GM13976 (cell line): ENCODE measurements at regions not wholly inside any gene's neighbourhood (a gene's known extent, or its start where the extent isn't known, plus 50 kb on each side); places are given as distances from the start of the nearest gene placed in this dataset.

Experiments used
- DNase-seq: peaks from one replicate; pipeline ENCODE4 v3.0.0; 2012; ENCODE audit warnings: low spot score
- in situ Hi-C: fragments of 300-500 bp; cut with MboI; formaldehyde crosslinking; loops from one replicate; pipeline ENCODE4 v1.12.0; 2022; ENCODE audit warnings: low sequenced_read_pairs, mixed read lengths, inconsistent platforms; ENCODE audit not compliant: unreplicated experiment
- TF ChIP-seq, protein P1 (sequence below): IDR thresholded peaks from 2 replicates; pipeline ENCODE4 v1.5.1; 2012; ENCODE audit warnings: borderline replicate concordance, mild to moderate bottlenecking; ENCODE audit not compliant: insufficient read depth; ENCODE audit errors: extremely low read depth, missing control alignments, control extremely low read depth

DNA sequence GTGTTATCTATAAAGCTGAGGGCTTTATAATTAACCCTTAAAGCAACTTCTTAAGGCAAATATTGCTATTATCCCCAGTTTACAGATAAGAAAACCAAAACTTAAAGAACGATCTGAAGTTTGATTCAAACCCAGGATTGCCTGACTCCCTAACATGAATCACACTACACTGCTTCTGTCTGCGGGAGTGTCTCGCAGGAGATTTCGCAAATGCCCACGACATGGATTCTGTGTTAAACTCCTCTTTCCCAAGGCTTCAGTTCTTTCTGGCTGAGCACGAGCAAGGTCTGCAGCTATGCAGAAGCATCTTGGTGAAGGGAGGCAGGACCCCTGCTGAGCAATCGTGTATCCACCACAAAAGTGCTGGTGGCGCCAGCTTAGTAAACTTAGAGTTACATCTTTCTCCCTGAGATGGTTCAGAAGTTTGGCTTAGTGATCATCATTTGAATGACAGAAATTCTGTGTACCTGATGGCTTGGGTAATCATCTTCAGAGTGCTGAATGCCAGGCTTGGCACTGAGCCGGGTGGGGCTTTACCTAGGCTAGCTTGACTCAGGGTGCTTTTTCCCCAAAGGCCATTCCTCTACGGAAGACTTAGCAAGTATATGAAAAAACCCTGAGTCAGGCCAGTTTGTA is 81.4 kb upstream of the PIK3R1 start:
- in situ Hi-C loops: no loop called here
- TF ChIP-seq, protein P1, sequence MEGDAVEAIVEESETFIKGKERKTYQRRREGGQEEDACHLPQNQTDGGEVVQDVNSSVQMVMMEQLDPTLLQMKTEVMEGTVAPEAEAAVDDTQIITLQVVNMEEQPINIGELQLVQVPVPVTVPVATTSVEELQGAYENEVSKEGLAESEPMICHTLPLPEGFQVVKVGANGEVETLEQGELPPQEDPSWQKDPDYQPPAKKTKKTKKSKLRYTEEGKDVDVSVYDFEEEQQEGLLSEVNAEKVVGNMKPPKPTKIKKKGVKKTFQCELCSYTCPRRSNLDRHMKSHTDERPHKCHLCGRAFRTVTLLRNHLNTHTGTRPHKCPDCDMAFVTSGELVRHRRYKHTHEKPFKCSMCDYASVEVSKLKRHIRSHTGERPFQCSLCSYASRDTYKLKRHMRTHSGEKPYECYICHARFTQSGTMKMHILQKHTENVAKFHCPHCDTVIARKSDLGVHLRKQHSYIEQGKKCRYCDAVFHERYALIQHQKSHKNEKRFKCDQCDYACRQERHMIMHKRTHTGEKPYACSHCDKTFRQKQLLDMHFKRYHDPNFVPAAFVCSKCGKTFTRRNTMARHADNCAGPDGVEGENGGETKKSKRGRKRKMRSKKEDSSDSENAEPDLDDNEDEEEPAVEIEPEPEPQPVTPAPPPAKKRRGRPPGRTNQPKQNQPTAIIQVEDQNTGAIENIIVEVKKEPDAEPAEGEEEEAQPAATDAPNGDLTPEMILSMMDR: no peak
- no peak for DNase-seq

DNA sequence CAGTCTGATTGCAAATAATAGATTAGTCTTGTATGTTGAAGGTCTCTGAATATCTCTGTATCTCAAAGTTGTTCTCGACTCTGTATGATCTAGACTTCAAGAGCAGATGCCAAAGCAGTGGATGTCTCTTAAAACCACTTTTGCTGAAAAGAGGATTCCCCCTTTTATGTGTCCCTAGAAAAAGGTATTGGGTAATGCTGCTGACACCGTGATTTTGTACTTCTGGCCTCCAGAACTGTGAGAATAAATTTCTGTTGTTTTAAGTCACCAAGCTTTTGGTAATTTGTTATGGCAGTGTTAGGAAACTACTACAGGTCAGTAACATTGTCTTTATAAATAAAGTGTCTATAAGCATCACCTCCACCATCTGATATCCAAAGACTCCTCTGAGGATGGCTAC is 85.3 kb upstream of the PIK3R1 start:
- no peak for DNase-seq
- in situ Hi-C loops: no loop called here
- TF ChIP-seq, protein P1: no peak

DNA sequence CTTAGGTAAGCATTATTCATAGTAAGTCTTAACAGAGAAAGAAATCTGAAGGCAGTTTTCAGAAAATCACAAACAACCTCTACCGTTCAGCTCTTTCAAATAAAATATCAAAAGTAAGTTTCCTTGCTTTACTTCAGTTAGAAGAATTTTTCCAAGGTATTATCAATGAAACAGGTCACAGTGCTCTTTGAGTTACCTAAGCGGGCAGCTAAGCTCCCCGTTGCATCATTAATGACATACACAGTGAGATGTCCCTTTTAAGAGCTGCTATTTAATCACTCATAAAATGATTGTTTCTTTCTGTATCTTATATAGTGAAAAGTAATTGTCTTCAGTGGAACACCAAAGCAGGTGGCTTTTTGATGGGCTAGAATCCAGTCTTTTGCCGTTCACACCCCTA is 86.2 kb upstream of the PIK3R1 start:
- TF ChIP-seq, protein P1: no peak
- in situ Hi-C loops: no loop called here
- no peak for DNase-seq

DNA sequence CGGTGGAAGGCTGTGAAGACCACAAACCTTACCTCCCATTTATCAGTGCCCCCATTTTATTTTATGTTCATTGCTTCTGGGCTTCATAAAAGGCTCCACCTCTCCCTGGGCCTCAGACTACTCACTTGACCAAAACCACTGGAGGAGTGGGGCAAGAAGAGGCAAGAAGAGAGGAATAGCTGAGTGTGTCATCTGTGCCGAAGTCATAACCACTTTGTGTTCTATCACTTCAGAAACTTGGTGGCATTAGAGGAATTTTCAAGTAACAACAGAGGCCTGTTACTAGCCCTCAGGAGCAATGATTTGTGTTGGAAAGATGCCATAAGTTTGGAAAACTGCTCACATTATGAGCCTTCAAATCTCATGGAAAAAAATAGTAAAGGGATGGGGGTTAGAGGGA is 88.7 kb upstream of the PIK3R1 start:
- in situ Hi-C loops: no loop called here
- TF ChIP-seq, protein P1: no peak
- no peak for DNase-seq

DNA sequence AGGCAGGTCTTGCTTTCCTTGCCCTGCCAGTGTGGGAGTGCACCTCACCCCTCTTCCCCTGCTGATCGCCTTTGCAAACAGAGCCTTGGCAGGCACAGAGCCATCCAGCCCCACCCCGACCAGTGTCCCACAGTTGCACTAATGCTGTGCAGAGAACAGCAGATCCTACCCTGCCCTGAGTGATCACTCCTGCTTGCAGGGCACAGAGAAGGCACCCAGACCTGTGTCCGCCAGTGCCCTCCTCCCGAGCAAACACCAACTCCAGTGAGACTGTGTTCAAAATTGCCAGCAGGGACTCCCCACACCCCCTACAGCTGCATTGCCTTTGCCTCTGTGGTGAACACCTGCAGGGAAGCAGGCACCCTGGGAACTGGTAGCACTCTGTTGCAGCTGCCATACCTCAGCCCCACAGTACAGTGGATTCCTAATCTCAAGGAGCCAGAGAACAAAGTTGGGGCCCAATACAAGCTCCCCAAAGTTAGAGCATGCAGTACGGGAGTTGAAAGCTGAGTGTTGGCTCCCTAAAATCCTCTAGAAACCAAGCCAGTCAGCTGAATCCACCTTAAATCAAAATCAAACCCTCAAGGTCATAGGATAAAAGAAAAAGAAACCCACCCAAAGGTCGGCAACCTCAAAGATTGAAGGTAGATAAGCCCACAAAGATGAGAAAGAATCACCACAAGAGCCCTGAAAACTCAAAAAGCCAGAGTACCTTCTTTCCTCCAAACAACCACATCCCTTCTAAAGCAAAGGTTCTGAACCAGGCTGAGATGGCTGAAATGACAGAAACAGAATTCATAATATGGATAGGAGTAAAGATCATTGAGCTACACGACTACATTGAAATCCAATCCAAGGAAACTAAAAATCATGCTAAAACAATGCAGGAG is 92.9 kb upstream of the PIK3R1 start:
- in situ Hi-C loops: no loop called here
- DNase-seq: no peak
- TF ChIP-seq, protein P1: no peak

DNA sequence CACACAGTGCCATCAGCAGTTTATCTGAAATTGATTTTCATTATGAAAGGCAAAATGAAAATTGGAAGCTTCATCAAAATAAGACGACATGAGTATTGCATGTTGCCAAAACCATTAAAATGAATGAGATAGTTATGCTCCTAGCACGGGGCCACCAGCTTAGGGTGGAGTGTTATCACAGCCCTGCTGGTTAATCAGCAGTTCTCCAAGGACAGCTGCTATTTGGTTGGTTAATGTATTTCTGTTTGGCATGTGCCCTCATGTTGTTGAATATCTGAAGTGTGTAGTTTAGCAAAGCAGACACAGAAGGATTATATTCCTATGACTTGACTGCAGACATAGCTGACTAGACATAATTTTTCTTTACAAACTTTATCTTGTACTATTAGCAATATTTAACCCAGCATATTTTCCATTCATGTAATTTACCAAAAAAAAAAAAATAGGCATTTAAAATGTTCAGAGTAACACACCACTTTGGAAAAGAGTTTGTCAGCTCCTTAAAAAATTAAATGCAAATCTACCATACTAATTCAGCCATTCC is 98.6 kb upstream of the PIK3R1 start:
- in situ Hi-C loops: no loop called here
- no peak for DNase-seq
- TF ChIP-seq, protein P1: no peak
